ENCODE measurements at regions not wholly inside any gene's neighbourhood (a gene's known extent, or its start where the extent isn't known, plus 50 kb on each side); places are given as distances from the start of the nearest gene placed in this dataset.

DNA sequence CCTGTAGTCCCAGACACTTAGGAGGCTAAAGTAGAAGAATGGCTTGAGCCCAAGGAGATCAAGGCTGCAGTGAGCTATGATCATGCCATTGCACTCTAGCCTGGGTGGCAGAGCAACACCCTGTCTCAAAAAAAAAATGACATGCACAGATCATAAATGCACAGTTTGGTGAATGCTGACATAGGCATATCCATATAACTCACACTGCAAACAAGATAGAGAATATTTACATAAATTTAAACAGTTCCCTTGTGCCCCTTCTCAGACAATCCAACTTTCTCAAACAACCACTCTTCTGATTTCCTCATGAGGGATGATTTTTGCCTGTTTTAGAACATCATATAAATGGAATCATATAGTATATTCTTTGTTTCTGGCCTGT lies 88.7 kb upstream of the CAST start:
- H3K4me3 ChIP-seq (ENCODE audit: control insufficient read depth in 2 of 3, extremely low read depth in 1 of 3, insufficient read depth in 2 of 3, low read depth in 1 of 3, low read length in 3 of 3): no peak overlapping the region
- H3K27ac ChIP-seq (ENCODE audit: control insufficient read depth, insufficient read depth, low read length): no peak overlapping the region
- no peaks in the 10 kb centered on the region for H3K9me3 ChIP-seq (ENCODE audit: control insufficient read depth, low read depth, low read length)
- H3K4me1 ChIP-seq (ENCODE audit: control insufficient read depth, extremely low read depth, insufficient read depth, low read length): peaks cover 12% of the 10 kb centered on the region
- no peaks in the 10 kb centered on the region for H3K9me1 ChIP-seq (ENCODE audit: control insufficient read depth, extremely low read depth, insufficient read depth, low read length)
- dilution Hi-C loops (cut with MboI; ENCODE audit: extremely low pct_ligation_motif_present, low sequenced_read_pairs): no loop called here
- no peaks in the 10 kb centered on the region for H3K27me3 ChIP-seq (ENCODE audit: control insufficient read depth, extremely low read depth, insufficient read depth, low read length)
- no peaks in the 10 kb centered on the region for H3K79me2 ChIP-seq (ENCODE audit: control insufficient read depth, insufficient read depth, low read length)
- DNase-seq (ENCODE audit: low read depth, low spot score): no peak
- no peak for TF ChIP-seq EZH2 (IDR thresholded peaks at IDR 0.05; ENCODE audit: low read length)
- TF ChIP-seq, protein P1, sequence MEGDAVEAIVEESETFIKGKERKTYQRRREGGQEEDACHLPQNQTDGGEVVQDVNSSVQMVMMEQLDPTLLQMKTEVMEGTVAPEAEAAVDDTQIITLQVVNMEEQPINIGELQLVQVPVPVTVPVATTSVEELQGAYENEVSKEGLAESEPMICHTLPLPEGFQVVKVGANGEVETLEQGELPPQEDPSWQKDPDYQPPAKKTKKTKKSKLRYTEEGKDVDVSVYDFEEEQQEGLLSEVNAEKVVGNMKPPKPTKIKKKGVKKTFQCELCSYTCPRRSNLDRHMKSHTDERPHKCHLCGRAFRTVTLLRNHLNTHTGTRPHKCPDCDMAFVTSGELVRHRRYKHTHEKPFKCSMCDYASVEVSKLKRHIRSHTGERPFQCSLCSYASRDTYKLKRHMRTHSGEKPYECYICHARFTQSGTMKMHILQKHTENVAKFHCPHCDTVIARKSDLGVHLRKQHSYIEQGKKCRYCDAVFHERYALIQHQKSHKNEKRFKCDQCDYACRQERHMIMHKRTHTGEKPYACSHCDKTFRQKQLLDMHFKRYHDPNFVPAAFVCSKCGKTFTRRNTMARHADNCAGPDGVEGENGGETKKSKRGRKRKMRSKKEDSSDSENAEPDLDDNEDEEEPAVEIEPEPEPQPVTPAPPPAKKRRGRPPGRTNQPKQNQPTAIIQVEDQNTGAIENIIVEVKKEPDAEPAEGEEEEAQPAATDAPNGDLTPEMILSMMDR (optimal IDR thresholded peaks at IDR 0.05 in 1 of 3, IDR thresholded peaks at IDR 0.05 in 1 of 3, conservative IDR thresholded peaks at IDR 0.05 in 1 of 3; ENCODE audit: extremely low read depth in 1 of 3, insufficient read depth in 2 of 3, low read length in 3 of 3): no peak
- no peaks in the 10 kb centered on the region for H3K36me3 ChIP-seq (ENCODE audit: control insufficient read depth in 2 of 2, extremely low read depth in 1 of 2, insufficient read depth in 2 of 2, low read length in 2 of 2)
- no peak overlapping the region for H2AFZ ChIP-seq (ENCODE audit: control insufficient read depth, low read length)
- H3K9ac ChIP-seq (ENCODE audit: control insufficient read depth, extremely low read depth, insufficient read depth, low read length): no peak overlapping the region
- no peaks in the 10 kb centered on the region for H4K20me1 ChIP-seq (ENCODE audit: control insufficient read depth, extremely low read depth, insufficient read depth, low read length)
- no peak for FAIRE-seq
- H3K4me2 ChIP-seq (ENCODE audit: control insufficient read depth, extremely low read depth, insufficient read depth, low read depth, low read length): no peak overlapping the region

DNA sequence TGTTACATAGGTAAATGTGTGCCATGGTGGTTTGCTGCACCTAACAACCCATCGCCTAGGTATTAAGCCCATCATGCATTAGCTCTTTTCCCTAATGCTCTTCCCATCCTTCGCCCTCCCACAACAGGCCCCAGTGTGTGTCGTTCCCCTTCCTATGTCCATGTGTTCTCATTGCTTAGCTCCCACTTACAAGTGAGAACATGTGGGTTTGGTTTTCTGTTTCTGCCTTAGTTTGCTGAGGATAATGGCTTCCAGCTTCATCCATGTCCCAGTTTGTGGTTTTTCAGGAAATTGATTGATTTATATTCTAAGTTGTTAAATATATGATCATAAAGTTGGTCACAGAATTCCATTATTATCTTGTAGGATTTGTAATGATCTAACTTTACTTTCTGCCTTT lies 85.3 kb upstream of the CAST start:
- H3K36me3 ChIP-seq (ENCODE audit: control insufficient read depth in 2 of 2, extremely low read depth in 1 of 2, insufficient read depth in 2 of 2, low read length in 2 of 2): no peaks in the 10 kb centered on the region
- H3K9me1 ChIP-seq (ENCODE audit: control insufficient read depth, extremely low read depth, insufficient read depth, low read length): no peaks in the 10 kb centered on the region
- no peak overlapping the region for H2AFZ ChIP-seq (ENCODE audit: control insufficient read depth, low read length)
- H4K20me1 ChIP-seq (ENCODE audit: control insufficient read depth, extremely low read depth, insufficient read depth, low read length): no peaks in the 10 kb centered on the region
- dilution Hi-C loops (cut with MboI; ENCODE audit: extremely low pct_ligation_motif_present, low sequenced_read_pairs): no loop called here
- no peaks in the 10 kb centered on the region for H3K27me3 ChIP-seq (ENCODE audit: control insufficient read depth, extremely low read depth, insufficient read depth, low read length)
- no peak overlapping the region for H3K4me3 ChIP-seq (ENCODE audit: control insufficient read depth in 2 of 3, extremely low read depth in 1 of 3, insufficient read depth in 2 of 3, low read depth in 1 of 3, low read length in 3 of 3)
- no peaks in the 10 kb centered on the region for H3K79me2 ChIP-seq (ENCODE audit: control insufficient read depth, insufficient read depth, low read length)
- TF ChIP-seq, protein P1 (optimal IDR thresholded peaks at IDR 0.05 in 1 of 3, IDR thresholded peaks at IDR 0.05 in 1 of 3, conservative IDR thresholded peaks at IDR 0.05 in 1 of 3; ENCODE audit: extremely low read depth in 1 of 3, insufficient read depth in 2 of 3, low read length in 3 of 3): no peak
- TF ChIP-seq EZH2 (IDR thresholded peaks at IDR 0.05; ENCODE audit: low read length): no peak
- H3K9ac ChIP-seq (ENCODE audit: control insufficient read depth, extremely low read depth, insufficient read depth, low read length): no peak overlapping the region
- H3K27ac ChIP-seq (ENCODE audit: control insufficient read depth, insufficient read depth, low read length): no peak overlapping the region
- no peak for FAIRE-seq
- no peaks in the 10 kb centered on the region for H3K9me3 ChIP-seq (ENCODE audit: control insufficient read depth, low read depth, low read length)
- no peak for DNase-seq (ENCODE audit: low read depth, low spot score)
- no peak overlapping the region for H3K4me2 ChIP-seq (ENCODE audit: control insufficient read depth, extremely low read depth, insufficient read depth, low read depth, low read length)
- peaks cover 12% of the 10 kb centered on the region for H3K4me1 ChIP-seq (ENCODE audit: control insufficient read depth, extremely low read depth, insufficient read depth, low read length)

All from keratinocyte (primary cell).